ENCODE measurements at regions not wholly inside any gene's neighbourhood (a gene's known extent, or its start where the extent isn't known, plus 50 kb on each side); places are given as distances from the start of the nearest gene placed in this dataset.

GRCh38 chr5:96090215-96090614 is 128.6 kb upstream of the ELL2 start:
- peaks cover 11% of the 10 kb centered on the region for H3K27me3 Mint-ChIP-seq
- no peak overlapping the region for H3K4me3 Mint-ChIP-seq
- no peak for DNase-seq

GRCh38 chr5:96088706-96089498 is 127.3 kb upstream of the ELL2 start:
- Histone ChIP-seq H3K4me3 (ENCODE audit: low read length) (no peak overlapping the region), H3K4me1 (ENCODE audit: insufficient read depth, low read length) (no peaks in the 10 kb centered on the region), H3K36me3 (ENCODE audit: insufficient read depth, low read length) (no peaks in the 10 kb centered on the region), H3K27me3 (ENCODE audit: control insufficient read depth in 1 of 2, insufficient read depth in 2 of 2, low read length in 2 of 2) (peaks cover 0 to 10% of the 10 kb centered on the region in 2 experiments), H3K27ac (ENCODE audit: low read depth in 1 of 2, low read length in 2 of 2) (no peak overlapping the region), H3K9me3 (ENCODE audit: control insufficient read depth in 1 of 2, insufficient read depth in 1 of 2, low read length in 2 of 2) (no peaks in the 10 kb centered on the region)
- ChIA-PET POLR2A (no interaction called here), CTCF (no interaction called here)
- intact Hi-C loops (cut with DNase I, micrococcal nuclease), result no loop called here
- H3K27ac Mint-ChIP-seq, result no peak overlapping the region
- peaks cover 22% of the 10 kb centered on the region for H3K27me3 Mint-ChIP-seq
- no peaks in the 10 kb centered on the region for H3K36me3 Mint-ChIP-seq (ENCODE audit: low read depth)
- no peak for DNase-seq
- TF ChIP-seq CTCF (IDR thresholded peaks at IDR 0.05), result no peak
- H3K4me3 Mint-ChIP-seq, result no peak overlapping the region
- no peaks in the 10 kb centered on the region for H3K4me1 Mint-ChIP-seq (ENCODE audit: low read depth)
- ATAC-seq (ENCODE audit: poor library complexity), result no peak
- no peaks in the 10 kb centered on the region for H3K9me3 Mint-ChIP-seq

More at GRCh38 chr5:96090215-96090614, 128.6 kb upstream of the ELL2 start:
- Mint-ChIP-seq H3K36me3 (ENCODE audit: low read depth) (no peaks in the 10 kb centered on the region), H3K27ac (no peak overlapping the region), H3K9me3 (no peaks in the 10 kb centered on the region), H3K4me1 (ENCODE audit: low read depth) (no peaks in the 10 kb centered on the region)
- ATAC-seq (ENCODE audit: poor library complexity), result no peak
- Histone ChIP-seq H3K4me3 (ENCODE audit: low read length) (no peak overlapping the region), H3K4me1 (ENCODE audit: insufficient read depth, low read length) (no peaks in the 10 kb centered on the region), H3K27ac (ENCODE audit: low read depth in 1 of 2, low read length in 2 of 2) (no peak overlapping the region), H3K36me3 (ENCODE audit: insufficient read depth, low read length) (no peaks in the 10 kb centered on the region), H3K27me3 (ENCODE audit: control insufficient read depth in 1 of 2, insufficient read depth in 2 of 2, low read length in 2 of 2) (no peaks in the 10 kb centered on the region), H3K9me3 (ENCODE audit: control insufficient read depth in 1 of 2, insufficient read depth in 1 of 2, low read length in 2 of 2) (no peaks in the 10 kb centered on the region)
- POLR2A ChIA-PET, result no interaction called here
- TF ChIP-seq CTCF (IDR thresholded peaks at IDR 0.05), result no peak
- CTCF ChIA-PET, result no interaction called here
- intact Hi-C loops (cut with DNase I, micrococcal nuclease), result no loop called here

- CTCF ChIA-PET, result interaction anchor here (0.9 kb wide), 1 partner anchor 52 kb away, joined by 3 read pairs; no protein-coding TSS in a partner anchor
- Histone ChIP-seq H3K36me3 (ENCODE audit: insufficient read depth, low read length) (no peaks in the 10 kb centered on the region), H3K4me1 (ENCODE audit: insufficient read depth, low read length) (no peaks in the 10 kb centered on the region), H3K4me3 (ENCODE audit: low read length) (no peak overlapping the region), H3K27me3 (ENCODE audit: control insufficient read depth in 1 of 2, insufficient read depth in 2 of 2, low read length in 2 of 2) (peaks cover 3 to 10% of the 10 kb centered on the region in 2 experiments), H3K9me3 (ENCODE audit: control insufficient read depth in 1 of 2, insufficient read depth in 1 of 2, low read length in 2 of 2) (no peaks in the 10 kb centered on the region), H3K27ac (ENCODE audit: low read depth in 1 of 2, low read length in 2 of 2) (no peak overlapping the region)
- no peaks in the 10 kb centered on the region for H3K9me3 Mint-ChIP-seq
- H3K36me3 Mint-ChIP-seq (ENCODE audit: low read depth), result no peaks in the 10 kb centered on the region
- H3K4me1 Mint-ChIP-seq (ENCODE audit: low read depth), result no peaks in the 10 kb centered on the region
- DNase-seq (no peak), ATAC-seq (ENCODE audit: poor library complexity) (no peak)
- POLR2A ChIA-PET, result no interaction called here
- no peak overlapping the region for H3K27ac Mint-ChIP-seq
- no peak for TF ChIP-seq CTCF (IDR thresholded peaks at IDR 0.05)
- peaks cover 30% of the 10 kb centered on the region for H3K27me3 Mint-ChIP-seq
- intact Hi-C loops (cut with DNase I, micrococcal nuclease), result no loop called here
- H3K4me3 Mint-ChIP-seq, result no peak overlapping the region
Observed at GRCh38 chr5:96087939-96088338, 126.3 kb upstream of the ELL2 start.

Data from CD4-positive, alpha-beta T cell (primary cell).